K562 (cell line): ENCODE measurements at regions not wholly inside any gene's neighbourhood (a gene's known extent, or its start where the extent isn't known, plus 50 kb on each side); places are given as distances from the start of the nearest gene placed in this dataset.

ENCODE experiments used
- ATAC-seq: fragments of 200-7000 bp; cut with Tn5 transposase; 3 replicates; pipeline ENCODE4 v1.9.1; 2020; ENCODE audit warnings: moderate library complexity
- BruUV-seq: library from RNA; stranded (reverse); fragments of 400-500 nt; replicated peaks from 2 replicates; lab custom pipeline; 2021; lab: Mats Ljungman, UMichigan
- CTCF ChIA-PET: fragments of 300-600 bp; formaldehyde crosslinking; extraction: SDS; loops from one replicate; lab custom pipeline; 2021; ENCODE audit warnings: low intra/inter-chr PET ratio; lab: Yijun Ruan, JAX
- POLR2A ChIA-PET: fragments of 300-600, 350-650 bp; sonication (Branson Sonifier 250); formaldehyde crosslinking; extraction: SDS; loops from one replicate; lab custom pipeline; 2021; ENCODE audit warnings: antibody characterized with exemption, inconsistent platforms; lab: Yijun Ruan, JAX
- DNase-seq, 4 experiments: peaks; one replicate each; pipeline versions ENCODE4 v3.0.0 to v3.0.0-alpha.2; 2011 to 2018; ENCODE audit warnings: low spot score in 3 of 4, mixed read lengths in 3 of 4; ENCODE audit errors: extremely low read depth in 1 of 4
- FAIRE-seq: peaks from 2 replicates; lab custom pipeline; 2011; peaks lifted over from hg19 to GRCh38; lab: Jason Lieb, UNC
- H2AFZ ChIP-seq: 2 replicates; pipeline ENCODE4 v1.6.0; 2011; ENCODE audit warnings: low read depth, low read length, control low read depth, inconsistent platforms
- H3K27ac ChIP-seq: fragments of 200-600 bp; 3 replicates; pipeline ENCODE4 v1.8.0; 2011; ENCODE audit warnings: low read depth, mild to moderate bottlenecking, control low read depth, inconsistent platforms, low read length, moderate library complexity, mixed read lengths; ENCODE audit errors: extremely low read depth
- H3K27me3 ChIP-seq, 2 experiments: fragments of 300-600 bp in 1 of 2; 2 replicates in 1 of 2; 3 replicates in 1 of 2; pipeline versions ENCODE4 v1.6.0 to v1.8.0; 2011; ENCODE audit warnings: inconsistent platforms in 2 of 2, low read length in 2 of 2, mild to moderate bottlenecking in 1 of 2, mixed read lengths in 1 of 2, moderate library complexity in 1 of 2; ENCODE audit not compliant: control insufficient read depth in 2 of 2, insufficient read depth in 2 of 2
- H3K36me3 ChIP-seq: fragments of 300-600 bp; 3 replicates; pipeline ENCODE4 v1.8.0; 2011; ENCODE audit warnings: mild to moderate bottlenecking, low read length, inconsistent platforms; ENCODE audit not compliant: control insufficient read depth, insufficient read depth
- H3K4me1 ChIP-seq, 2 experiments: fragments of 200-600 bp in 1 of 2; replicated peaks in 1 of 2; 2 replicates in 1 of 2; 3 replicates in 1 of 2; pipeline versions ENCODE4 v1.5.1 to v1.8.0; 2011; ENCODE audit warnings: inconsistent platforms in 2 of 2, low read length in 2 of 2, mild to moderate bottlenecking in 1 of 2, mixed read lengths in 1 of 2, moderate library complexity in 1 of 2; ENCODE audit not compliant: control insufficient read depth in 2 of 2, insufficient read depth in 2 of 2
- H3K4me2 ChIP-seq: 2 replicates; pipeline ENCODE4 v1.6.1; 2011; ENCODE audit warnings: low read length, control low read depth, inconsistent platforms, mixed read lengths; ENCODE audit not compliant: insufficient read depth
- H3K4me3 ChIP-seq: fragments of 200-600 bp; sonication (generic), shearing (Covaris generic); 2 replicates; pipeline ENCODE4 v1.5.1; 2016; ENCODE audit warnings: control low read depth, inconsistent platforms
- H3K79me2 ChIP-seq: fragments of 200-600 bp; 3 replicates; pipeline ENCODE4 v1.8.0; 2011; ENCODE audit warnings: low read length, inconsistent platforms; ENCODE audit not compliant: control insufficient read depth, insufficient read depth
- H3K9ac ChIP-seq, 2 experiments: 2 replicates each; pipeline versions ENCODE4 v1.6.0 to v1.6.1; 2011; ENCODE audit warnings: low read depth in 2 of 2, low read length in 2 of 2, control low read depth in 1 of 2, inconsistent platforms in 1 of 2, mild to moderate bottlenecking in 1 of 2, mixed read lengths in 1 of 2; ENCODE audit not compliant: insufficient read depth in 1 of 2
- H3K9me1 ChIP-seq: one replicate; pipeline ENCODE4 v1.6.0; 2011; ENCODE audit warnings: inconsistent platforms, mild to moderate bottlenecking, low read length, moderate library complexity; ENCODE audit not compliant: control insufficient read depth, insufficient read depth
- H3K9me3 ChIP-seq: replicated peaks from 2 replicates; pipeline ENCODE4 v1.5.1; 2011; ENCODE audit warnings: low read depth, low read length, inconsistent platforms; ENCODE audit not compliant: control insufficient read depth, insufficient read depth
- H4K20me1 ChIP-seq: replicated peaks from 2 replicates; pipeline ENCODE4 v1.6.1; 2011; ENCODE audit warnings: low read length, inconsistent platforms, mixed read lengths; ENCODE audit not compliant: control insufficient read depth, insufficient read depth
- ARID3A ChIP-seq: IDR thresholded peaks from 2 replicates; pipeline ENCODE4 v1.6.1; 2012; ENCODE audit warnings: low read depth, low read length, improper control_type of control experiment, borderline replicate concordance
- CBX5 ChIP-seq: IDR thresholded peaks from 2 replicates; pipeline ENCODE4 v1.6.1; 2014; ENCODE audit warnings: low read depth, borderline replicate concordance
- SIN3A ChIP-seq, 2 experiments: fragments of 150-350 bp in 1 of 2; IDR thresholded peaks; 2 replicates each; pipeline ENCODE4 v1.6.1; 2011 to 2016; ENCODE audit warnings: borderline replicate concordance in 2 of 2, low read depth in 2 of 2, low read length in 2 of 2, mild to moderate bottlenecking in 2 of 2, moderate library complexity in 2 of 2; ENCODE audit not compliant: control insufficient read depth in 1 of 2
- ZFPM2 ChIP-seq: fragments of 250-450 bp; sonication (Bioruptor Pico); IDR thresholded peaks from 2 replicates; pipeline ENCODE4 v1.5.1; 2022; ENCODE audit warnings: mild to moderate bottlenecking
- WGBS: fragments of 100-300 bp; shearing (Covaris generic); methylation state at CpG from one replicate; pipeline ENCODE4 v1.1.6; 2016; ENCODE audit warnings: low coverage, mixed read lengths; ENCODE audit not compliant: insufficient coverage; ENCODE audit errors: missing lambda C conversion rate; 5-methylcytosine and 5-hydroxymethylcytosine counted together
- in situ Hi-C: fragments of 300-500 bp; cut with MboI; formaldehyde crosslinking; loops from 4 replicates; pipeline ENCODE4 v1.15.0; 2018; ENCODE audit warnings: inconsistent platforms, mixed read lengths
- intact Hi-C: fragments of 100-400 bp; cut with micrococcal nuclease; formaldehyde crosslinking; loops from 2 replicates; pipeline ENCODE4 v1.14.2; 2022

GRCh38 chr1:184826001-184826400 lies 71.3 kb upstream of the EDEM3 start:
- in situ Hi-C loops: no loop called here
- H3K9ac ChIP-seq: no peak overlapping the region
- no peaks in the 10 kb centered on the region for H3K27me3 ChIP-seq
- no peaks in the 10 kb centered on the region for H3K79me2 ChIP-seq
- 71% methylated on average over 5 of the region's 5 CpGs for WGBS
- no peak overlapping the region for H3K4me2 ChIP-seq
- no peak overlapping the region for H2AFZ ChIP-seq
- intact Hi-C loops: no loop called here
- H3K27ac ChIP-seq: no peak overlapping the region
- H3K36me3 ChIP-seq: peaks cover 20% of the 10 kb centered on the region; the same call in 2 of the 3 replicates
- FAIRE-seq (no peak), ATAC-seq (no peak), DNase-seq (no peak)
- POLR2A ChIA-PET: no interaction called here
- H3K9me1 ChIP-seq: no peaks in the 10 kb centered on the region
- TF ChIP-seq ZFPM2 (no peak), SIN3A (IDR thresholded peaks at IDR 0.05; ENCODE audit: borderline replicate concordance in 2 of 2, control insufficient read depth in 1 of 2, low read depth in 2 of 2, low read length in 2 of 2) (no peak), CBX5 (no peak)
- BruUV-seq: no TSS peak
- H3K9me3 ChIP-seq: no peaks in the 10 kb centered on the region
- no peaks in the 10 kb centered on the region for H3K4me1 ChIP-seq
- no peaks in the 10 kb centered on the region for H4K20me1 ChIP-seq
- CTCF ChIA-PET: no interaction called here
- H3K4me3 ChIP-seq: no peak overlapping the region

- BruUV-seq: no TSS peak
- no peaks in the 10 kb centered on the region for H3K9me3 ChIP-seq
- H3K79me2 ChIP-seq: no peaks in the 10 kb centered on the region
- 0% methylated on average over 1 of the region's 1 CpG for WGBS
- FAIRE-seq (no peak), ATAC-seq (no peak), DNase-seq (no peak)
- H3K27ac ChIP-seq: no peak overlapping the region
- ChIA-PET CTCF (no interaction called here), POLR2A (no interaction called here)
- no peaks in the 10 kb centered on the region for H3K4me1 ChIP-seq
- no peak overlapping the region for H3K4me3 ChIP-seq
- no peak overlapping the region for H3K4me2 ChIP-seq
- H3K9ac ChIP-seq: no peak overlapping the region
- intact Hi-C loops: no loop called here
- H3K9me1 ChIP-seq: no peaks in the 10 kb centered on the region
- peaks cover 24% of the 10 kb centered on the region; the same call in 2 of the 3 replicates for H3K36me3 ChIP-seq
- no peak overlapping the region for H2AFZ ChIP-seq
- in situ Hi-C loops: no loop called here
- TF ChIP-seq ARID3A: no peak
- TF ChIP-seq, all 486 proteins: peak for 0
- no peaks in the 10 kb centered on the region for H3K27me3 ChIP-seq
- H4K20me1 ChIP-seq: no peaks in the 10 kb centered on the region
These were observed 70.9 kb upstream of the EDEM3 start for GRCh38 chr1:184825571-184825970.
